PFSK-1 (cell line): ENCODE measurements at regions not wholly inside any gene's neighbourhood (a gene's known extent, or its start where the extent isn't known, plus 50 kb on each side); places are given as distances from the start of the nearest gene placed in this dataset.

Experiments used
- POLR2AphosphoS5 ChIP-seq: IDR thresholded peaks from 2 replicates; pipeline ENCODE4 v1.6.1; 2012; ENCODE audit warnings: low read depth, mild to moderate bottlenecking, control low read depth, low read length, moderate library complexity
- SIN3A ChIP-seq: IDR thresholded peaks from 2 replicates; pipeline ENCODE4 v1.6.1; 2012; ENCODE audit warnings: mild to moderate bottlenecking, low read length, moderate library complexity, borderline replicate concordance; ENCODE audit not compliant: insufficient read depth

- TF ChIP-seq SIN3A, result no peak
- TF ChIP-seq POLR2AphosphoS5, result no peak
Measured at GRCh38 chr1:218656301-218657037, 311.3 kb downstream of the TGFB2 start.
